ENCODE measurements at regions not wholly inside any gene's neighbourhood (a gene's known extent, or its start where the extent isn't known, plus 50 kb on each side); places are given as distances from the start of the nearest gene placed in this dataset.

DNA sequence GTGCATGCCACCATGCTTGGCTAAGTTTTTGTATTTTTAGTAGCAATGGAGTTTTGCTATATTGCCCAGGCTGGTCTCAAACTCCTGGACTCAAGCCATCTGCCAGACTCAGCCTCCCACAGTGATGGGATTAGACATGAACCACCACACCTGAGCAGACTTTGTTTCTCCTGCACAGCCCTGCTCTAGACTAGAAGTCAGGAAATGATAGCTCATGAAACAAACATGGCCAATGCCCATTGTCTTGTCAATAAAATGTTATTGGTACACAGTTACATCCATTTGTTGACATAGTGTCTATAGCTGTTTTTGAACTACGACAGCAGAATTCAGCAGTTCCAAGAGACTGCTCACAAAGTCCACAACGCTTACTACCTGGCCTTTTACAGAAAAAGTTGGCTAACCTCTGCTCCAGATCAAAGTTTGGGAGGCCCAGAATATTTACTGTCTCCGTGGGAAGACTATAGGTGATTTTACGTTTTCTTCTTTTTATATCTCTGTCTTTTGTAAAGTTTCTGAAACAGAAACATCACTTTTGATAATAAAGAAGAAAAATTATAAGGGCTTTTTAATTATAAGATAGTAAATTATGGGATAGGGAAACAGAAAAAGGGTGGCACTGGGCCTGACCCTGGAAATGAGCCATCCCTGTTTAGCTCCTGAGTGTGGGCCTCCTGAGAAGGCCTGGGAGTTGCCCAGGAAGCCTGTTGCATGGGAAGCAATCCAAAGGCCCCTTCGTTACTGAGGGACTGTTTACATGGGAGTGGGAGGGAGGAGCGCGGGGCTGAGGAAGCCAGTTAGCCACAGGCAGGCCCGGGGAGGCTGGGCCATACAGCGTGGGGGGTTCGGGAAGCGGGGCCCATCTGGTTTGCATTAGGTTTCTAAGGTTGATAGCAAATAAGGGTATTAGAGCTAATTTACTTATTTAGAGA lies 201.5 kb downstream of the IRF8 start:
- CTCF ChIA-PET, result no interaction called here

GRCh38 chr16:86101137-86101896 lies 202.4 kb downstream of the IRF8 start:
- H3K27me3 ChIP-seq (ENCODE audit: control insufficient read depth, insufficient read depth, low read length), result no peaks in the 10 kb centered on the region
- ChIA-PET POLR2A (no interaction called here), CTCF (no interaction called here)
- ATAC-seq, result no peak
- TF ChIP-seq, protein P1, sequence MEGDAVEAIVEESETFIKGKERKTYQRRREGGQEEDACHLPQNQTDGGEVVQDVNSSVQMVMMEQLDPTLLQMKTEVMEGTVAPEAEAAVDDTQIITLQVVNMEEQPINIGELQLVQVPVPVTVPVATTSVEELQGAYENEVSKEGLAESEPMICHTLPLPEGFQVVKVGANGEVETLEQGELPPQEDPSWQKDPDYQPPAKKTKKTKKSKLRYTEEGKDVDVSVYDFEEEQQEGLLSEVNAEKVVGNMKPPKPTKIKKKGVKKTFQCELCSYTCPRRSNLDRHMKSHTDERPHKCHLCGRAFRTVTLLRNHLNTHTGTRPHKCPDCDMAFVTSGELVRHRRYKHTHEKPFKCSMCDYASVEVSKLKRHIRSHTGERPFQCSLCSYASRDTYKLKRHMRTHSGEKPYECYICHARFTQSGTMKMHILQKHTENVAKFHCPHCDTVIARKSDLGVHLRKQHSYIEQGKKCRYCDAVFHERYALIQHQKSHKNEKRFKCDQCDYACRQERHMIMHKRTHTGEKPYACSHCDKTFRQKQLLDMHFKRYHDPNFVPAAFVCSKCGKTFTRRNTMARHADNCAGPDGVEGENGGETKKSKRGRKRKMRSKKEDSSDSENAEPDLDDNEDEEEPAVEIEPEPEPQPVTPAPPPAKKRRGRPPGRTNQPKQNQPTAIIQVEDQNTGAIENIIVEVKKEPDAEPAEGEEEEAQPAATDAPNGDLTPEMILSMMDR (IDR thresholded peaks at IDR 0.05), result no peak
- TF ChIP-seq TCF7L2 (IDR thresholded peaks at IDR 0.05; ENCODE audit: low read depth, low read length) (no peak), SIN3A (IDR thresholded peaks at IDR 0.05; ENCODE audit: borderline replicate concordance, insufficient read depth, low read depth, low read length) (no peak), POLR2AphosphoS5 (IDR thresholded peaks at IDR 0.05; ENCODE audit: low read depth, low read length) (no peak)
- TF ChIP-seq, protein P2, sequence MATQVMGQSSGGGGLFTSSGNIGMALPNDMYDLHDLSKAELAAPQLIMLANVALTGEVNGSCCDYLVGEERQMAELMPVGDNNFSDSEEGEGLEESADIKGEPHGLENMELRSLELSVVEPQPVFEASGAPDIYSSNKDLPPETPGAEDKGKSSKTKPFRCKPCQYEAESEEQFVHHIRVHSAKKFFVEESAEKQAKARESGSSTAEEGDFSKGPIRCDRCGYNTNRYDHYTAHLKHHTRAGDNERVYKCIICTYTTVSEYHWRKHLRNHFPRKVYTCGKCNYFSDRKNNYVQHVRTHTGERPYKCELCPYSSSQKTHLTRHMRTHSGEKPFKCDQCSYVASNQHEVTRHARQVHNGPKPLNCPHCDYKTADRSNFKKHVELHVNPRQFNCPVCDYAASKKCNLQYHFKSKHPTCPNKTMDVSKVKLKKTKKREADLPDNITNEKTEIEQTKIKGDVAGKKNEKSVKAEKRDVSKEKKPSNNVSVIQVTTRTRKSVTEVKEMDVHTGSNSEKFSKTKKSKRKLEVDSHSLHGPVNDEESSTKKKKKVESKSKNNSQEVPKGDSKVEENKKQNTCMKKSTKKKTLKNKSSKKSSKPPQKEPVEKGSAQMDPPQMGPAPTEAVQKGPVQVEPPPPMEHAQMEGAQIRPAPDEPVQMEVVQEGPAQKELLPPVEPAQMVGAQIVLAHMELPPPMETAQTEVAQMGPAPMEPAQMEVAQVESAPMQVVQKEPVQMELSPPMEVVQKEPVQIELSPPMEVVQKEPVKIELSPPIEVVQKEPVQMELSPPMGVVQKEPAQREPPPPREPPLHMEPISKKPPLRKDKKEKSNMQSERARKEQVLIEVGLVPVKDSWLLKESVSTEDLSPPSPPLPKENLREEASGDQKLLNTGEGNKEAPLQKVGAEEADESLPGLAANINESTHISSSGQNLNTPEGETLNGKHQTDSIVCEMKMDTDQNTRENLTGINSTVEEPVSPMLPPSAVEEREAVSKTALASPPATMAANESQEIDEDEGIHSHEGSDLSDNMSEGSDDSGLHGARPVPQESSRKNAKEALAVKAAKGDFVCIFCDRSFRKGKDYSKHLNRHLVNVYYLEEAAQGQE (IDR thresholded peaks at IDR 0.05; ENCODE audit: insufficient read depth in 1 of 2, low read depth in 2 of 2, low read length in 1 of 2), result no peak
- no TSS peak for BruUV-seq (replicated peaks)
- no peaks in the 10 kb centered on the region for H3K36me3 ChIP-seq (ENCODE audit: control insufficient read depth, insufficient read depth, low read length)
- no peak overlapping the region for H3K27ac ChIP-seq (ENCODE audit: low read length)
- in situ Hi-C loops (cut with HindIII; ENCODE audit: low pct_unique_long_range_greater_than_20kb, low sequenced_read_pairs), result no loop called here
- H3K4me3 ChIP-seq (ENCODE audit: low read depth in 2 of 2, low read length in 2 of 2), result no peak overlapping the region
- intact Hi-C loops (cut with micrococcal nuclease; ENCODE audit: unreplicated experiment), result no loop called here
- H3K9me3 ChIP-seq (ENCODE audit: control insufficient read depth, insufficient read depth, low read depth, low read length), result no peaks in the 10 kb centered on the region
- H3K4me1 ChIP-seq (ENCODE audit: control insufficient read depth, insufficient read depth, low read length), result no peaks in the 10 kb centered on the region
- DNase-seq (ENCODE audit: low read depth, low spot score), result no peak

More for the DNA sequence above, 201.5 kb downstream of the IRF8 start:
- ATAC-seq (no peak), DNase-seq (ENCODE audit: low read depth, low spot score) (no peak)
- no peak for TF ChIP-seq POLR2AphosphoS5 (IDR thresholded peaks at IDR 0.05; ENCODE audit: low read depth, low read length)
- TF ChIP-seq SIN3A (IDR thresholded peaks at IDR 0.05; ENCODE audit: borderline replicate concordance, insufficient read depth, low read depth, low read length), result no peak
- no peak for TF ChIP-seq TCF7L2 (IDR thresholded peaks at IDR 0.05; ENCODE audit: low read depth, low read length)
- TF ChIP-seq, protein P2 (IDR thresholded peaks at IDR 0.05; ENCODE audit: insufficient read depth in 1 of 2, low read depth in 2 of 2, low read length in 1 of 2), result no peak
- TF ChIP-seq, protein P1 (IDR thresholded peaks at IDR 0.05), result no peak
- intact Hi-C loops (cut with micrococcal nuclease; ENCODE audit: unreplicated experiment), result no loop called here
- Histone ChIP-seq H3K27me3 (ENCODE audit: control insufficient read depth, insufficient read depth, low read length) (no peaks in the 10 kb centered on the region), H3K36me3 (ENCODE audit: control insufficient read depth, insufficient read depth, low read length) (no peaks in the 10 kb centered on the region), H3K9me3 (ENCODE audit: control insufficient read depth, insufficient read depth, low read depth, low read length) (no peaks in the 10 kb centered on the region), H3K27ac (ENCODE audit: low read length) (no peak overlapping the region), H3K4me1 (ENCODE audit: control insufficient read depth, insufficient read depth, low read length) (no peaks in the 10 kb centered on the region), H3K4me3 (ENCODE audit: low read depth in 2 of 2, low read length in 2 of 2) (no peak overlapping the region)
- BruUV-seq (replicated peaks), result no TSS peak
- POLR2A ChIA-PET, result no interaction called here
- in situ Hi-C loops (cut with HindIII; ENCODE audit: low pct_unique_long_range_greater_than_20kb, low sequenced_read_pairs), result no loop called here

Measured in Panc1 (cell line).